ENCODE measurements at regions not wholly inside any gene's neighbourhood (a gene's known extent, or its start where the extent isn't known, plus 50 kb on each side); places are given as distances from the start of the nearest gene placed in this dataset.

DNA sequence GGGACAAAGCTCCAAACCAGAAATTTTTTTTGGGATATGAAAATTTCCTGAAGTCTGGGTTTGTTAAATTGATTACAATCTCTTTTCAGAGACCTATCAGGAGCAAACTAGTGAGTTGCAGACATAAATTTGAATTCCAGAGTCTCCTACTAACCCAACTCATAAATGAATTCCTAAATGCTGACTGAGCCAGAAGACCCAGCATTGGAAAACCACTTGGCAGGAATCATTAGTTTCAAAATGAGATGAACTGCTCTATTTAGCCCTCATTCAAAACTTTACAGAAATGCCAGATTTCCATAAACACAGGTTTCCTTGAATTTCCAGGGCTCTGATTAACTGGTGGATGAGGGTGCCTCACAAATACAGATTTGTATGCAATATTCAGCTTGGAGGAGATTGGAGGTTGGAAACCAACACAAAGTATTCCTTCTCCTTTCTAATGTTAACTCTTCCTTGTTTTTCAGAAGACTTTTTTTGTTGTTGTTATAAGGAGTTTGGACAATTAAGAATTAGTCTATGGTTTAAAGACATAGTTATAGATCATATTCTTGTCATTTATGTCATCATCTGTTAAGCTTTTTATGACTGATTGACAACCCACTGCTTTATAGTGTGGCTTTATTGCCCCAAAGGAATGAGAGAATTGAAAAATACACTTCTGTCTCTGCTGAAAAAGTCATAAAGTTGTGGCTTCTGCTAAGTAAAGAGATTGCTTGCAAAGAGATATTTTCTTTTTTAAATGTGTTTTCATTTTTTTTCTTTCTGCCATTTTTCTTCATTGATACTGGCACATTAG lies 222.8 kb downstream of the HLX start:
- DNase-seq (ENCODE audit: low read depth in 2 of 2) = no peak

GRCh38 chr1:221104596-221104995 lies 225.4 kb downstream of the HLX start:
- DNase-seq (ENCODE audit: low read depth in 2 of 2) = no peak

DNA sequence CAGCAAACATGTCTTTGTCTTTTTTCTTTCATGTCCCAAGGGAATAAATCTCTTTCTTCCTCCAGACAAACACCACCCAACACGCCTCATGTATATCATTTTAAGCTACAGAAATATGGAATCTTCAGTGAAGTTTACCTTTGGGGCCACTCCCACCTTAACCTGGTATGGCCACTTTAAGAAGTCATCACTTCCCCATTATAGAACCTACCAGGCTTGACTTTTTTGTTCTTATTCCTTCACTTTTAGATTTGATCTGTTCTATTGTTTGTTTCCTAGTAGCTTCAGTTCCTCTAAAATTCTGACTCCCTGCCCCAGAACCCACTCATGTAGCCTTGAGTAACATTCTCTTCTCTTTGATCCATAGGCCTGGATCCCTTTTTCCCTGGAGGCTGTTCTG lies 226.3 kb downstream of the HLX start:
- no peak for DNase-seq (ENCODE audit: low read depth in 2 of 2)

- no peak for DNase-seq (ENCODE audit: low read depth in 2 of 2)
Measured at GRCh38 chr1:221106616-221107015, 227.4 kb downstream of the HLX start.

GRCh38 chr1:221109930-221110329 lies 230.7 kb downstream of the HLX start:
- DNase-seq (ENCODE audit: low read depth in 2 of 2) = no peak

DNA sequence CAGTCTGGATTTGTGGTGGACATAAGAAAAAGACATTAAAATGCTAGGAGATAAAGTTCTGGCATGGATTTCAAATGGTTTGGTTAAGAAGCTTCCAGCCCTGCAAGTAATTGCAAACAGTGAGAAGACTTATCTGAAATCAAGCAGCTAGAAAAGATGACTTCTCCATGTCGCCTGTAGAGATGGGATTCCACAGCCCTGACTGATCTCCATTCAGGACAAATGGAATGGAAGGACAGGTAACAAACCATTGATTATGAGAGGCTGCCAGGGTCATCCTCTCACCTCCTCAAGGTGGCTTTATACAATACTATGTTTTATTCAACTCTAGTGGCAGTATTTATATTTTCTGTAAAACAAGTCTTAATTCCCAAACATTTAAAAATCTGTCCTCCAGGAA lies 237.9 kb downstream of the HLX start:
- DNase-seq (ENCODE audit: low read depth in 2 of 2) = no peak

DNA sequence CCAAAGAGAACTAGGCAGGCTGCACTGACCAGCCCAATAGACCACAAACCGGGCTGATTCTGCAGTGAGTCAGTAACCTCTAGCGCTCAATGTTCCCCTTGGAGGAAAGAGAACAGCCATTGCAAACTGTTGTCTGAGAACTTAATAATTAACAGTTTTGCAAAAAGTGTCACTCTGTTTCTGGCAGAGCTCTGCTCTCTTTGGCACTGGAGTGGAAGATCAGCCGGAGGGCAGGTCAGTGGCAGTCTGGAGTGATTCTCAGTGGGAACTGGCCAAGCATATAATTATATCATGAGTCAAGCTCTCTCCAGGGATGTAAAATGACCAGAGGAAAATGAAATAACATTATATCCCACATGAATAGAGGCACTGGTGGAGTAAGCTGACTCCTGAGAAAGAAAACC lies 238.3 kb downstream of the HLX start:
- no peak for DNase-seq (ENCODE audit: low read depth in 2 of 2)

- no peak for DNase-seq (ENCODE audit: low read depth in 2 of 2)
Measured at GRCh38 chr1:221118176-221118937, 239.1 kb downstream of the HLX start.

- no peak for DNase-seq (ENCODE audit: low read depth in 2 of 2)
Measured at GRCh38 chr1:221118938-221119320, 239.7 kb downstream of the HLX start.

- DNase-seq (ENCODE audit: low read depth in 2 of 2) = no peak
Measured at GRCh38 chr1:221122501-221122900, 243.3 kb downstream of the HLX start.

GRCh38 chr1:221125976-221126375 lies 246.7 kb downstream of the HLX start:
- no peak for DNase-seq (ENCODE audit: low read depth in 2 of 2)

- no peak for DNase-seq (ENCODE audit: low read depth in 2 of 2)
Measured at GRCh38 chr1:221137666-221138065, 258.4 kb downstream of the HLX start.

- DNase-seq (ENCODE audit: low read depth in 2 of 2) = no peak
Measured at GRCh38 chr1:221138516-221138915, 259.3 kb downstream of the HLX start.

DNA sequence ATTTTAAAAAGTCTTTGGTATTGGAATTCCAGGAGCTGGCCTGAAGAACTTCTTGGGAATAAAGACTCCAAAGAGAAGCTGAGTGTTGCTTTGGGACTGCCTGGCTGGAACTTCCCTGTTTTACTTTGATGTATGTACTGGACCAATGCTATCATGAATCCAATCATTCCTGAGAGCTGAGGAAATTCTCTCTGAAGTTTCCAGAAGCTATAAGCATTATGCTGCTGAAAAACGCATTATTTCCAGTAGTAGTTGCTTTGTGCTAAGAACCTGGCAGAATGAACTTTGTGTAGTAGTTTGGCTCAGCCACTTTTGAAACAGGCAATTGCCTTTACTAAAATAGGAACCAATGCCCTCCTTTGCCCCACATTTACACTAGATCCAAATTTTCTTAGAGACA lies 260.7 kb downstream of the HLX start:
- DNase-seq (ENCODE audit: low read depth in 2 of 2) = no peak

DNA sequence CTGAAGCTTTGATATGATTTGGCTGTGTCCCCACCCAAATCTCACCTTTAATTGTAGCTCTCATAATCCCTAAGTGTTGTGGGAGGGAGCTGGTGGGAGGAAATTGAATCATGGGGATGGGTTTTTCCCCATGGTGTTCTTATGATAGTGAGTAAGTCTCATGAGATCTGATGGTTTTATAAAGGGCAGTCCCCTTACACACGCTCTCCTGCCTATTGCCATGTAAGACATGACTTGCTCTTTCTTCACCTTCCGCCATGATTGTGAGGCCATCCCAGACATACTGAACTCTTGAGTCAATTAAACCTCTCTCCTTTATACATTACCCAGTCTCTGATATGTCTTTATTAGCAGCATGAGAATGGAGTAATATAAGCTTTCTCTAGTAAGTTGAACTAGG lies 261.9 kb downstream of the HLX start:
- DNase-seq (ENCODE audit: low read depth in 2 of 2) = no peak

DNA sequence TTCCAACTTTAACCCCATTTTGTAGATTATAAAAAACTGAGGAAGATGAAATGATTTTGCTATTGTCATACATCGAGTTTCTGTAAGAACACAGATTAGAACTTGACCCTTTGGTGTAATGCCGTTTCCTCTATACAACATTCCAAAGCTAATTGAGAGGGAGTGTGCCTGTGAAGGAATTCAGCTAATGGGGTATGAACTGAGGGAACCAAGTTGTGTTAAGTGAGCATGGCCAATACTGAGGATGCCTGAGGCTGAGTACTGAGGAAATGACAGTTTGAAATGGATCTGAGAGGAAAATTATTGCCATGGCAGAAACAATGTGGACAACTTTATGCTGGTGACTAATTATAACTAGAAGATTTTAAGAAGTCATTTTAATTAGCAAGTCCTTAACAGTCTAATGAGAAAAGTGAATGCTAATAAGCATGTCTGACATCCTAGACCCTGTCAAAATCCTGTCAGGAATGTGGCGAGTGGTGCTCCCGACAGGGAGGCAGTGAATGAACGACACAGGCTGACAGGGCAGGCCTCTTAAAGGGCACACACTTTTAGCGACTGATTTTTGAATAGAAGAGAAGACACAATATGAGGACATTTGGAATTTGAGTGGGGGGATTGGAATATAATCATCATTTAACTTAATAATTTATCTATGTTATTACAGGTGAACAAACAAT lies 262.5 kb downstream of the HLX start:
- DNase-seq (ENCODE audit: low read depth in 2 of 2) = no peak

- DNase-seq (ENCODE audit: low read depth in 2 of 2) = no peak
Measured at GRCh38 chr1:221148660-221149059, 269.4 kb downstream of the HLX start.

DNA sequence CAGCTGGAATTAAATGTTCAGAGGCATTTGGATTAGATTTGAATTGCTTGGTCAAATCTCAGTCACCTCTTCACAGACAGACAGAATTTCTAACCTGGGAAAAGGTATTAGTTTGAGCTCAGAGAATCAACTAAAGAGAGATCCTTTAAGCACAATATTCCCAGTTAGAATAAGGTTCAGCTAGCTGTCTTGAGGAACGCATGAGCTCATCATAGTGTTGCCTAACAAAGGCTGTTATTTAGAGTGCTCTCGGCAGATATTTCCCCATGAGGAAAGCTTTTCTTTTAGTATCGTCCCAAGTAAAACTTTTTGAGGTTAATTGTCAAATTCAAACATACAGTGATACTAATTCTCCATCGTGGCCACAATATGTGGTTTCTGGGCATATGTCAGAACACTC lies 269.9 kb downstream of the HLX start:
- DNase-seq (ENCODE audit: low read depth in 2 of 2) = no peak

DNA sequence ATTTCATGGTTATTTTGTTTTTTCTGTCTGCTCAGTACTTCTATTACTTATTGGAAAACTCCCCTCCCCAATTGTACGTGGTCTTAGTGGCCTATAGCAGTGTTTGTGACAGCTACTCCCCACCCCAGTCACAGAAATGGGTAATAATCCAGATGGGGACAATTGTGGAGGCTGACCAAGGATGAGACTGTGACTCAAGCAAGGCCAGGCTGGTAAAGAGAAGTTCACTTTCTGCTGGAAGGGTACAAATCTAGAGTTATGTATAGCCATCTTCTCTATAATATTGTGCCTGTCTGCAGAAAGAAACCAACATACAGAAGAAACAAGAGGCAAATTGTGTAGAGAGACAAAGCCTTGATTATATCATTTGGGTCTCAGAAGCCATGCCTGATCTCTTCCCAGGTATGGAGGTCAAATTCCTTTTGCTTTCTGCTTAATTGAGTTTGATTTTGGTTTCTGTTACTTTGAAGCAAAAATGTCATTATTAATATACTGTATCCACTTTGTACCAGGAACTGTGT lies 270.4 kb downstream of the HLX start:
- no peak for DNase-seq (ENCODE audit: low read depth in 2 of 2)

DNA sequence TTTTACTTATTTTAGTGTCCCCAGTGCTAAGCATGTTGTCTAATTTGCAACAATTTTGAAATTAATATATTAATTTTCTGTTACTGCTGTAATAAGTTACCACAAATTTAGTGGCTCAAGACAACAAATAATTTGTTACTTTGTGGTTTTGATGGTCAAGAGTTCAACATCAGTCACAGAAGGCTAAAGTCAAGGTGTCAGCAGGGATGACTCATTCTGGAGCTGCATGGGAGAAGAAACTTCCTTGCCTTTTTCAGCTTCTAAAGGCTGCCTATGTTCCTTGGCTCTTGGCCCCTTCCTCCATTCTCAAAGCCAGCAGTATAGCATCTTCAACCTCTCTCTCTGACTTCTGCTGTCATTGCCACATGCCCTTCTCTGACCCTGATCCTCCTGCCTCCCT lies 271.8 kb downstream of the HLX start:
- DNase-seq (ENCODE audit: low read depth in 2 of 2) = no peak

DNA sequence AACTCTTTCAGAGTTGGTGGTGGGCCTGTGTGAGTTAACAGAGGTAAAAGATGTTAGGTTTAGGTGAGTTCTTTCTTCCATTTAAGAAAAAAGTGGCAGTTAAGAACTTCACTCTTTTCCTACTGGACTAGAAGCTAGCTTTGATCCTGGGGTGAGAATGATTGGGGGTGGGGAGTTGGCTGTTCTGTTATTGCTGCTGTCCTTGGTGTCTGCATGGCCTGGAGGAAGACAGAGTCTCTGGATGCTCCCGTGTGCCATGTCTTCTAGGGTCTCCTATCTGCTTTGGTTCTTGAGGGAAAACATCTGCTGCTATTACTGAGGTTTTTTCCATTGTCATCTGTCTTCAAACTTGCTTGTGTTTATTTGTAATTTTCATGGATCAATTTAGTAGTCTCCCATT lies 275.7 kb downstream of the HLX start:
- DNase-seq (ENCODE audit: low read depth in 2 of 2) = no peak

DNA sequence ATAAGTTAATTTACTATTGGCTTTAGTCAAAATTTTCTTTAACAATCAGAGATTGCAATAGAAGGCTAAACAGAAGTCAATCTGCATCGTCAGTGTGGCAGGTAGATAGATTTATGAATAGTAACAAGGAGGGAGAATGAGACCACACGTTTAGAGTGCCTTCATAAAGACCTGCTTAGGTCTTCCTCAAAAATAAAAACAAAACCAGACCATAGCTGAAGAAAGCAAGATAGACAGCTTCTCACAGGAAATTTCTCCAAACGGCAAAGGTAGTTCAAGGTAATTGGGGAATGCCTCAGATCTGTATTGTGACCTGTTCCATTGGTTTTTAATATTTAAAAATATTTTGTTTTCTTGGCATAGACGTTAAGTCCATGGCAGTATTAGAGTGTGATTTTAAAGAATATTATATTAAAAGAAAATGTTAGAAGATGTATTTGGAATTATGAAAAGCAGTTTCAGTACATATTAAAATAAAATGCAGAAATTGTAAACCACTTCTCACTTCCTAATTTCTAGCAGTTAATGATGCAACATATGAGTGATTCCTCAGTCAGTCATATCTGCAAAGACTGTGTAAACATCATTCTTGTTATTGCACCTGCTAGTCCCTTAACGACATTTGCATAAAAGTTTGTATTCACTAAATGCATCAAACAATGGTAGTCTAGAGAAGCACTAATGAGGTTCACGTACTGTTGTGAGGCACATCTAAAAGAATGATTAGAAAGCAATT lies 278.0 kb downstream of the HLX start:
- DNase-seq (ENCODE audit: low read depth in 2 of 2) = no peak
